Nephron (organoid): ENCODE measurements at regions not wholly inside any gene's neighbourhood (a gene's known extent, or its start where the extent isn't known, plus 50 kb on each side); places are given as distances from the start of the nearest gene placed in this dataset.
"Not testable (repeated sequence)": the region's sequence is repeated elsewhere in the genome, so short reads cannot be mapped to it uniquely, and the experiment has no call there.

Experiments
- H3K27ac Mint-ChIP-seq, 3 experiments: 2 replicates each; pipeline ENCODE4 v1.8.0; 2020; ENCODE audit warnings: mixed read lengths in 3 of 3, mild to moderate bottlenecking in 2 of 3, moderate library complexity in 1 of 3
- H3K27me3 Mint-ChIP-seq: 2 replicates; pipeline ENCODE4 v1.8.0; 2021; ENCODE audit warnings: low read depth, mild to moderate bottlenecking, moderate library complexity, mixed read lengths
- H3K36me3 Mint-ChIP-seq: 2 replicates; pipeline ENCODE4 v1.8.0; 2020; ENCODE audit warnings: low read depth, mixed read lengths
- H3K4me1 Mint-ChIP-seq: 2 replicates; pipeline ENCODE4 v1.8.0; 2020; ENCODE audit warnings: mixed read lengths
- H3K4me3 Mint-ChIP-seq, 3 experiments: 2 replicates each; pipeline ENCODE4 v1.8.0; 2020; ENCODE audit warnings: mild to moderate bottlenecking in 3 of 3, mixed read lengths in 3 of 3, moderate library complexity in 2 of 3
- H3K9me3 Mint-ChIP-seq: 2 replicates; pipeline ENCODE4 v1.8.0; 2020; ENCODE audit warnings: mixed read lengths
- CTCF ChIP-seq, 3 experiments: fragments of 200-600 bp; sonication (generic); IDR thresholded peaks; one replicate each; pipeline ENCODE4 v1.5.0; 2021; ENCODE audit warnings: antibody characterized with exemption in 3 of 3; ENCODE audit not compliant: unreplicated experiment in 3 of 3

GRCh38 chr4:169846396-169846795 is 88.7 kb upstream of the HPF1 start:
- TF ChIP-seq CTCF (IDR thresholded peaks at IDR 0.05; ENCODE audit: unreplicated experiment in 3 of 3) = no peak
- Mint-ChIP-seq H3K36me3 (no peaks in the 10 kb centered on the region), H3K27ac (no peak overlapping the region), H3K9me3 (no peaks in the 10 kb centered on the region), H3K27me3 (no peaks in the 10 kb centered on the region), H3K4me3 (no peak overlapping the region), H3K4me1 (peaks cover 28% of the 10 kb centered on the region)

GRCh38 chr4:169841776-169842175 is 84.0 kb upstream of the HPF1 start:
- no peaks in the 10 kb centered on the region for H3K27me3 Mint-ChIP-seq

GRCh38 chr4:169840554-169840953 is 82.8 kb upstream of the HPF1 start:
- H3K4me1 Mint-ChIP-seq = peaks cover 18% of the 10 kb centered on the region
- TF ChIP-seq CTCF (IDR thresholded peaks at IDR 0.05; ENCODE audit: unreplicated experiment in 3 of 3) = no peak
- no peaks in the 10 kb centered on the region for H3K27me3 Mint-ChIP-seq
- H3K9me3 Mint-ChIP-seq = peaks cover 2% of the 10 kb centered on the region
- no peak overlapping the region for H3K27ac Mint-ChIP-seq
- no peak overlapping the region for H3K4me3 Mint-ChIP-seq
- no peaks in the 10 kb centered on the region for H3K36me3 Mint-ChIP-seq

More at GRCh38 chr4:169841776-169842175, 84.0 kb upstream of the HPF1 start:
- Mint-ChIP-seq H3K4me3 (no peak overlapping the region), H3K4me1 (peaks cover 18% of the 10 kb centered on the region), H3K27ac (no peak overlapping the region), H3K9me3 (peaks cover 2% of the 10 kb centered on the region), H3K36me3 (no peaks in the 10 kb centered on the region)
- no peak for TF ChIP-seq CTCF (IDR thresholded peaks at IDR 0.05; ENCODE audit: unreplicated experiment in 3 of 3)

DNA sequence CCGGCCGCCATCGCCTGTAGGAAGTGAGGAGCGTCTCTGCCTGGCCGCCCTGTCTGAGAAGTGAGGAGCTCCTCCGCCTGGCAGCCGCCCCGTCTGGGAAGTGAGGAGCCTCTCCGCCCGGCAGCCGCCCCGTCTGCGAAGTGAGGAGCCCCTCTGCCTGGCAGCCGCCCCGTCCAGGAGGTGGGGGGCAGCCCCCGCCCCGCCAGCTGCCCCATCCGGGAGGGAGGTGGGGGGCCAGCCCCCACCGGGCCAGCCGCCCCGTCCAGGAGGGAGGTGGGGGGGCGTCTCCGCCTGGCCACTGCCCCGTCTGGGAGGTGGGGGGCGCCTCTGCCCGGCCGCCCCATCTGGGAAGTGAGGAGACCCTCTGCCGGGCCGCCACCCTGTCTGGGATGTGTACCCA is 70.6 kb upstream of the HPF1 start:
- H3K27ac Mint-ChIP-seq, H3K4me3 Mint-ChIP-seq, H3K36me3 Mint-ChIP-seq, H3K4me1 Mint-ChIP-seq: not testable (repeated sequence)
- H3K9me3 Mint-ChIP-seq = peaks cover 15% of the 10 kb centered on the region
- peaks cover 16% of the 10 kb centered on the region for H3K27me3 Mint-ChIP-seq

GRCh38 chr4:169826634-169827187 is 69.0 kb upstream of the HPF1 start:
- no peaks in the 10 kb centered on the region for H3K36me3 Mint-ChIP-seq
- TF ChIP-seq CTCF (IDR thresholded peaks at IDR 0.05; ENCODE audit: unreplicated experiment in 3 of 3) = no peak
- H3K4me1 Mint-ChIP-seq = no peaks in the 10 kb centered on the region
- H3K9me3 Mint-ChIP-seq = peaks cover 15% of the 10 kb centered on the region
- H3K4me3 Mint-ChIP-seq = no peak overlapping the region
- H3K27me3 Mint-ChIP-seq = peaks cover 15% of the 10 kb centered on the region
- H3K27ac Mint-ChIP-seq = no peak overlapping the region

- no peak for TF ChIP-seq CTCF (IDR thresholded peaks at IDR 0.05; ENCODE audit: unreplicated experiment in 3 of 3)
- Mint-ChIP-seq H3K27me3 (peaks cover 7% of the 10 kb centered on the region), H3K27ac (no peak overlapping the region), H3K36me3 (no peaks in the 10 kb centered on the region), H3K4me3 (no peak overlapping the region), H3K9me3 (peaks cover 12% of the 10 kb centered on the region), H3K4me1 (no peaks in the 10 kb centered on the region)
Observed at GRCh38 chr4:169823685-169824084, 65.9 kb upstream of the HPF1 start.
